ENCODE measurements at regions not wholly inside any gene's neighbourhood (a gene's known extent, or its start where the extent isn't known, plus 50 kb on each side); places are given as distances from the start of the nearest gene placed in this dataset.
"Not testable (repeated sequence)": the region's sequence is repeated elsewhere in the genome, so short reads cannot be mapped to it uniquely, and the experiment has no call there.

DNA sequence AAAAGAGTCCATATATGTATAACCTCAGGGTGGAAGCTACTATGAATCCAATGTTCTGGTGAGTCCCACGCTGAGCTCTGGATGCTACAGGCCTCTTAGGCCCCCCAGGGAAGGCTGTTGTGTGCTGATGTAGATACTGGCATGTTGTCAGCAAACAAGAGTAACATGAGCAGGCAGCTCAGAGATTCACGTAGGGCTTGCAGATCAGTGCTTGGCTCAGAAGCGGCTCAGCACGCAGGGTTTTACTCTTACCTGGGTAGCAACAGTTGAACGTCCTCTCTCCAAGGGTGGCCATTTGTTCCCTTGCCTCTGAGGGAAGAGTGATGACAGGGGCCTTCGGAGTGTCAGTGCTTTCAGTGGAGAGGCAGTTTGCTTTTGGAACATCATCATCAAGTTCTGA, 93.4 kb downstream of the ZFP64 start:
- DNase-seq (ENCODE audit: low read depth): no peak

GRCh38 chr20:52096117-52096516, 95.5 kb downstream of the ZFP64 start:
- no peak for DNase-seq (ENCODE audit: low read depth)

- DNase-seq (ENCODE audit: low read depth): no peak
Measured at GRCh38 chr20:52094693-52095092, 96.9 kb downstream of the ZFP64 start.

DNA sequence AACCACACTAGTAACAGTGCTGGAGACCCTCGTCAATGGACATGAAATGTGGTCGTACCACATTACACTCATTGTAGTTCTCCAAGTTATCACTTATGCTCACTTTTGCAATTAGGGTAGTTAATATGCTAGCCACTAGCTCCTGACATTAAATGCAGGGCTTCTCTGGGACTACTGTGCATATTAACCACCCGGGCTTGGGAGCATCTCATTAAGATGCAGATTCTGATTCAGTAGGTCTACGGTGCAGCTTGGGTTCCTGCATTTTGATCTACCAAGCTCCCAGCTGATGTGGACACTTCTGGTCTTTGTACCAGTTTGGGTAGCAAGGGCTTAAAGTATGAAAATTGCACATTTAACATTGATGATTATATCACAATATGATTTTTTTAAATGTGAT, 98.0 kb downstream of the ZFP64 start:
- DNase-seq (ENCODE audit: low read depth): no peak

- DNase-seq (ENCODE audit: low read depth): no peak
Measured at GRCh38 chr20:52090035-52090434, 101.5 kb downstream of the ZFP64 start.

DNA sequence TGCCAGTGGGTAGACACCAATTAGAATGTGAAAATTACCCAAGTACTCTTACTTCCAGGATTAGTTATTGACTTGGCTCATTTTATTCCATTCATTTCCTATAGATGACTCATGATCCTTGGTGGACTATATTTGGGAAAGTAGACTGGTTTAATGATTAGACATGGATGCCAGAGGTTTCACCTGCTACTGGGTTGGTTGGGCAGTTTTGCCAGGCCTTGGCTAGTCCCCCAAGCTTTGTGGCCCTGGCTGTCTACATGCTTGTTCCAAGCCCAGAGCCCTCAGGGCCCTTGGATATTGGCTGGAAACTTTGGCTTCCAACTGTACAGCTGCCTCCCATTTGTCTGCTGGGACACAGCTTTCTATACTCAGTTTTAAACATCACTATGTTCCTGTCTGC, 104.1 kb downstream of the ZFP64 start:
- peak; percentile 7 for DNase-seq (ENCODE audit: low read depth)

- DNase-seq (ENCODE audit: low read depth): no peak
Measured at GRCh38 chr20:52086878-52087277, 104.7 kb downstream of the ZFP64 start.

- DNase-seq (ENCODE audit: low read depth): no peak
Measured at GRCh38 chr20:52084727-52085126, 106.9 kb downstream of the ZFP64 start.

- DNase-seq (ENCODE audit: low read depth): peak; percentile 73
Measured at GRCh38 chr20:52083627-52084232, 107.8 kb downstream of the ZFP64 start.

- no peak for DNase-seq (ENCODE audit: low read depth)
Measured at GRCh38 chr20:52082612-52083011, 109.0 kb downstream of the ZFP64 start.

DNA sequence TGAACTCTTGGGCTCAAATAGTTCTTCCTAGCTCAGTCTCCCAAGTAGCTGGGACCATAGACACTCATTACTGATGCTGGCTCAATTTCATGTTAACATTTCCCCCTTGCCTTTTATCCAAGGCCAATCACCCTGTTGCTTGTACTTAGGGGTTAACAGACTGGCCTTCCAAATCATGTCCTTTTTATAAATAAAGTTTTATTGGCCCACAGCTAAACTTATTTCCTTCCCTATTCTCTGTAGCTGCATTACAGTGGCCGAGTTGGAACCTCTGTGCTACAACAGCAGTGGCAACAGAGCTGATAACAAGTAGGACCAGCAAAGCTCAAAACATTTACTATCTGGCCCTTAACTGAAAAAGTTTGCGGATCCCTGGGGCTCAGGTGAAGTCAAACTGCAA, 109.8 kb downstream of the ZFP64 start:
- no peak for DNase-seq (ENCODE audit: low read depth)

GRCh38 chr20:52081066-52081465, 110.5 kb downstream of the ZFP64 start:
- DNase-seq (ENCODE audit: low read depth): no peak

DNA sequence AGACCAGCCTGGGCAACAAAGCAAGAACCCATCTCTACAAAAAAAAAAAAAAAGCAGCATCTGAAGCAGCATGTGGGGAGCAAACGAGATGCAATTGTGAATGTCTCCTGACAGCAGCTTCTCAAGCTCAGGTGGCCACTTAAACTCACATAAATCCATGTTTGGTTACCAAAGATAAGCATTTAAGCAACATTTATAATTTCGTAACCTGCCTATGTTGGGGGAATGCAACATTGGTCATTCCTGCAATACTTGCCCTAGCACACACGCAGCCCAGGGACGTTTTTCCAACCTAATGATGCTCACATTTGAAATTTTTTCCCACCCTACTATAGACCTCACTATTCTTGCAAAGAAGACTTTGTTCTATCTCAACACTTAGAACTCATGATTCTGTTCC, 113.3 kb downstream of the ZFP64 start:
- peak; percentile 15 for DNase-seq (ENCODE audit: low read depth)

- DNase-seq (ENCODE audit: low read depth): peak; percentile 39
Measured at GRCh38 chr20:52076164-52076563, 115.4 kb downstream of the ZFP64 start.

GRCh38 chr20:52075400-52075799, 116.2 kb downstream of the ZFP64 start:
- no peak for DNase-seq (ENCODE audit: low read depth)

DNA sequence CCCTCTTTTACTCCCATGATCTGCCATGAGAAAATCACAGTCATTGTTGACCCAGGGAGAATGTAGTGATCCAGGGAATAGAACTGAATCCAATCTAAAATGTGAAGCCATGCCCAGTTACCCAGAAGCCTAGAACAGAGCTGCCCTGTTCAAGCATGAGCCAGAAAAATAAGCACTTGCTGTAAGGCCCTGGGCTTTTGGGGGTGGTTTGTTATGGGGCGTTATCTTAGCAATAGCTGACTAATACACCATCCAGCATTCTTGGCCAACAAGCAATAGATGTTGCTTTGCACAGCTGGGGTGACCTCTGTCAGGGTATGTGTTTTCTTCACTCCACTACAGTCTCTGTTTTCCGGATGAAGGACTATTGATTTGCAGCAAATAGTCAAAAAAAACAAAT, 120.4 kb downstream of the ZFP64 start:
- DNase-seq (ENCODE audit: low read depth): no peak

DNA sequence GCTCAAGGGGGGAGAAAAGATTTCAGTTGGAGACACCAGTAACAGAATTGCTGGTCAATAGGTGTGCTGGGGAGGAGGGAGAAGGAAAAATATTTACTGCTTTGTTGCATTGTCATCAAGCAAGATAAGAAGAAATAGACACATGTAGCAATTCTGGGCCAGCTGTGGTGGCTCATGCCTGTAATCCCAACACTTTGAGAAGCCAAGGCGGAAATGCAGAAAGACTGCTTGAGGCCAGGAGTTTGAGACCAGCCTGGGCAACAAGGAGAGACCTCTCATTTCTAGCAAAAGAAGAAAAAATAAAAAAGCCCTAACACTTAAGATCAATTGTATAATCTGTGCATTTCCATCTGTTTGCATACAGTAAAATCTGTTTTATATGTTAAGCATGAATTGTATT, 126.6 kb downstream of the ZFP64 start:
- DNase-seq (ENCODE audit: low read depth): no peak

GRCh38 chr20:52062452-52063209, 128.9 kb downstream of the ZFP64 start:
- no peak for DNase-seq (ENCODE audit: low read depth)

- DNase-seq (ENCODE audit: low read depth): peak; percentile 36
Measured at GRCh38 chr20:52060794-52061714, 130.5 kb downstream of the ZFP64 start.

GRCh38 chr20:52057133-52057532, 134.4 kb downstream of the ZFP64 start:
- DNase-seq (ENCODE audit: low read depth): not testable (repeated sequence)

GRCh38 chr20:52056203-52057062, 135.1 kb downstream of the ZFP64 start:
- peak; percentile 96 for DNase-seq (ENCODE audit: low read depth)

DNA sequence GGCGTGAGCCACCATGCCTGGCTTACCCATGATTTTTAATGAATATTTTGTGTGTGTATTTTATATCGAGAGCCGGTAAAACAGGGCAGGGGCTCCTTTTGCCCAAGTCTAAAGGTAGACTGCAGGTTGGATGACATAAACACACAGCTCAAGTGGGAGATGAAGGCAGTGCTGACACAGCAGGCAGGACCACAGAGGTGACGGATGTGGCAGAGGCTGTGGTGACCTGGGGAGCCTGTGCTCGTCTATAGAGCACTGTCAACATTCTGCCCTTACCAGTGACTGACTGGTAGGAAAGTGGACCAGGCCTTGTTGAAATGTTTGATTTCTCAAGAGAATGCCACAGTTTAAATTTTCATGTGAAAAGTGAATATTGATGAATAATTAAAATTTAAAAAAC, 137.5 kb downstream of the ZFP64 start:
- DNase-seq (ENCODE audit: low read depth): no peak
